Pulmonary artery endothelial cell (primary cell): ENCODE measurements at regions not wholly inside any gene's neighbourhood (a gene's known extent, or its start where the extent isn't known, plus 50 kb on each side); places are given as distances from the start of the nearest gene placed in this dataset.
"Not testable (repeated sequence)": the region's sequence is repeated elsewhere in the genome, so short reads cannot be mapped to it uniquely, and the experiment has no call there.

Source experiments
- DNase-seq: peaks from one replicate; pipeline ENCODE4 v3.0.0-alpha.2; 2011; ENCODE audit warnings: low read depth, low spot score

GRCh38 chrX:95771198-95771597, 913.4 kb upstream of the DIAPH2 start:
- not testable (repeated sequence) for DNase-seq

GRCh38 chrX:95791876-95792275, 892.8 kb upstream of the DIAPH2 start:
- DNase-seq, result no peak

- DNase-seq, result no peak
Observed at GRCh38 chrX:95797344-95797743, 887.3 kb upstream of the DIAPH2 start.

- no peak for DNase-seq
Observed at GRCh38 chrX:95823796-95824195, 860.8 kb upstream of the DIAPH2 start.

GRCh38 chrX:95835223-95835622, 849.4 kb upstream of the DIAPH2 start:
- DNase-seq, result no peak

GRCh38 chrX:95836517-95836916, 848.1 kb upstream of the DIAPH2 start:
- no peak for DNase-seq

GRCh38 chrX:95841863-95842262, 842.8 kb upstream of the DIAPH2 start:
- no peak for DNase-seq

- DNase-seq, result no peak
Observed at GRCh38 chrX:95860127-95860526, 824.5 kb upstream of the DIAPH2 start.

- no peak for DNase-seq
Observed at GRCh38 chrX:95875661-95876060, 809.0 kb upstream of the DIAPH2 start.

- no peak for DNase-seq
Observed at GRCh38 chrX:95878874-95879273, 805.8 kb upstream of the DIAPH2 start.

- DNase-seq, result no peak
Observed at GRCh38 chrX:95884186-95884585, 800.5 kb upstream of the DIAPH2 start.

- DNase-seq, result peak; percentile 0
Observed at GRCh38 chrX:95885074-95885473, 799.6 kb upstream of the DIAPH2 start.

GRCh38 chrX:95889279-95889678, 795.4 kb upstream of the DIAPH2 start:
- DNase-seq, result no peak

- no peak for DNase-seq
Observed at GRCh38 chrX:95893636-95894035, 791.0 kb upstream of the DIAPH2 start.

- DNase-seq, result no peak
Observed at GRCh38 chrX:95903490-95903889, 781.2 kb upstream of the DIAPH2 start.

GRCh38 chrX:95903975-95904374, 780.7 kb upstream of the DIAPH2 start:
- DNase-seq, result no peak

GRCh38 chrX:95907081-95907480, 777.6 kb upstream of the DIAPH2 start:
- DNase-seq, result no peak

- no peak for DNase-seq
Observed at GRCh38 chrX:95911062-95911461, 773.6 kb upstream of the DIAPH2 start.

- no peak for DNase-seq
Observed at GRCh38 chrX:95919605-95920004, 765.0 kb upstream of the DIAPH2 start.

- DNase-seq, result no peak
Observed at GRCh38 chrX:95945528-95945927, 739.1 kb upstream of the DIAPH2 start.

- DNase-seq, result no peak
Observed at GRCh38 chrX:95949588-95949987, 735.1 kb upstream of the DIAPH2 start.

- DNase-seq, result no peak
Observed at GRCh38 chrX:95950679-95951078, 734.0 kb upstream of the DIAPH2 start.

- DNase-seq, result no peak
Observed at GRCh38 chrX:95953564-95953963, 731.1 kb upstream of the DIAPH2 start.

- DNase-seq, result no peak
Observed at GRCh38 chrX:95956745-95957144, 727.9 kb upstream of the DIAPH2 start.
